ENCODE measurements at regions not wholly inside any gene's neighbourhood (a gene's known extent, or its start where the extent isn't known, plus 50 kb on each side); places are given as distances from the start of the nearest gene placed in this dataset.

DNA sequence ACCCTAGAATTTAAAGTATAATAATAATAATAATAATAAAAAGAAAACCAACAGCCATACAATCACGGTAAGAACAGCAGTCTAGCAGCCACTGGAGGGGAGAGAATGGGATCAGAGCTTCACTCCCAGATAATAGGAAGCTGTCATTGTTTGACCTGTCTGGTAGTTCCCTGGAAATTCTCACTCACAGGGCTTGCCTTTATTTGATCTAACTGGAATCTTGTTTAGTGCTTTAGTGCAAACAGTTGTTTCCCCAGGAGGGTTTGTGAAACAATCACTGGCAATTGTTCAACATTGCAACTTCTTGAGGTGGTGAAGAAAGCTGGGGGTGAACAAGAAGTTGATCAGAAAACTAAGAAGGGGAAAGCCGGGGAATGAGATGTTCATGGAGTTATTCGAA, 68.7 kb upstream of the PTCSC3 start:
- ChIA-PET POLR2A (no interaction called here), CTCF (no interaction called here)
- TF ChIP-seq CTBP1 (IDR thresholded peaks at IDR 0.05; ENCODE audit: borderline replicate concordance) (no peak), FOXA1 (IDR thresholded peaks at IDR 0.05) (no peak), LEF1 (IDR thresholded peaks at IDR 0.05; ENCODE audit: borderline replicate concordance) (no peak), BHLHE40 (IDR thresholded peaks at IDR 0.05; ENCODE audit: borderline replicate concordance) (no peak), SP1 (IDR thresholded peaks at IDR 0.05) (no peak), ARNT (IDR thresholded peaks at IDR 0.05) (no peak), FOXM1 (IDR thresholded peaks at IDR 0.05; ENCODE audit: borderline replicate concordance) (no peak), FOXK2 (IDR thresholded peaks at IDR 0.05) (no peak), L3MBTL2 (conservative IDR thresholded peaks at IDR 0.05) (no peak), NFRKB (IDR thresholded peaks at IDR 0.05) (no peak), TARDBP (IDR thresholded peaks at IDR 0.05) (no peak), HDGF (IDR thresholded peaks at IDR 0.05; ENCODE audit: borderline replicate concordance) (no peak)
- TF ChIP-seq, protein P1, sequence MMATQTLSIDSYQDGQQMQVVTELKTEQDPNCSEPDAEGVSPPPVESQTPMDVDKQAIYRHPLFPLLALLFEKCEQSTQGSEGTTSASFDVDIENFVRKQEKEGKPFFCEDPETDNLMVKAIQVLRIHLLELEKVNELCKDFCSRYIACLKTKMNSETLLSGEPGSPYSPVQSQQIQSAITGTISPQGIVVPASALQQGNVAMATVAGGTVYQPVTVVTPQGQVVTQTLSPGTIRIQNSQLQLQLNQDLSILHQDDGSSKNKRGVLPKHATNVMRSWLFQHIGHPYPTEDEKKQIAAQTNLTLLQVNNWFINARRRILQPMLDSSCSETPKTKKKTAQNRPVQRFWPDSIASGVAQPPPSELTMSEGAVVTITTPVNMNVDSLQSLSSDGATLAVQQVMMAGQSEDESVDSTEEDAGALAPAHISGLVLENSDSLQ (IDR thresholded peaks at IDR 0.05), result no peak
- no peak for DNase-seq (ENCODE audit: extremely low spot score)

DNA sequence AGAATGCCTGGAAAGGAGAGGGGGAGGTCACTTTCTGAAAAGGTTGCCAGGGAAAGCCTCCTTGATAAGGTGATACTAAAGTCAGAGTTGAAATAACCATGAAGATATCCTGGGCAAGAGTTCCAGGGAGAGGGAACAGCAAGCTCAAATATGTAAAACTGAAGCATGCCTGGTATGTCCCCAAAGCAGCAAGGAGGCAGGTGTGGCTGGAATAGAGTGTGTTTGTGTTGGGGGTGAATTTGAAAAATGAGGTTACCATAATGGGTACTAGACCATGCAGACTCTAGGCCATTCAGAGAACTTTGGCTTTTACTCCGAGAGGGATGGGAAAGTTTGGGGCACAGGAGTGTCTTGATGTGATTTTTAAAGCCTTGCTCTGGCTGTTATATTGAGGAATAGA, 66.7 kb upstream of the PTCSC3 start:
- no peak for DNase-seq (ENCODE audit: extremely low spot score)
- TF ChIP-seq FOXM1 (IDR thresholded peaks at IDR 0.05; ENCODE audit: borderline replicate concordance), result no peak
- no peak for TF ChIP-seq LEF1 (IDR thresholded peaks at IDR 0.05; ENCODE audit: borderline replicate concordance)
- no peak for TF ChIP-seq ARNT (IDR thresholded peaks at IDR 0.05)
- no peak for TF ChIP-seq CTBP1 (IDR thresholded peaks at IDR 0.05; ENCODE audit: borderline replicate concordance)
- TF ChIP-seq FOXK2 (IDR thresholded peaks at IDR 0.05), result no peak
- TF ChIP-seq ELF4 (IDR thresholded peaks at IDR 0.05), result no peak
- no peak for TF ChIP-seq SUZ12 (IDR thresholded peaks at IDR 0.05)
- TF ChIP-seq, protein P1 (IDR thresholded peaks at IDR 0.05), result no peak
- no peak for TF ChIP-seq L3MBTL2 (conservative IDR thresholded peaks at IDR 0.05)
- TF ChIP-seq ZNF384 (IDR thresholded peaks at IDR 0.05), result no peak
- no peak for TF ChIP-seq SP1 (IDR thresholded peaks at IDR 0.05)
- TF ChIP-seq BHLHE40 (IDR thresholded peaks at IDR 0.05; ENCODE audit: borderline replicate concordance), result no peak
- TF ChIP-seq FOXA1 (IDR thresholded peaks at IDR 0.05), result no peak
- no peak for TF ChIP-seq HDGF (IDR thresholded peaks at IDR 0.05; ENCODE audit: borderline replicate concordance)
- TF ChIP-seq TARDBP (IDR thresholded peaks at IDR 0.05), result no peak
- no peak for TF ChIP-seq NFRKB (IDR thresholded peaks at IDR 0.05)
- ChIA-PET CTCF (interaction anchor here (1.2 kb wide), 1 partner anchor 12 kb away, joined by 4 read pairs; no protein-coding TSS in a partner anchor), POLR2A (no interaction called here)

DNA sequence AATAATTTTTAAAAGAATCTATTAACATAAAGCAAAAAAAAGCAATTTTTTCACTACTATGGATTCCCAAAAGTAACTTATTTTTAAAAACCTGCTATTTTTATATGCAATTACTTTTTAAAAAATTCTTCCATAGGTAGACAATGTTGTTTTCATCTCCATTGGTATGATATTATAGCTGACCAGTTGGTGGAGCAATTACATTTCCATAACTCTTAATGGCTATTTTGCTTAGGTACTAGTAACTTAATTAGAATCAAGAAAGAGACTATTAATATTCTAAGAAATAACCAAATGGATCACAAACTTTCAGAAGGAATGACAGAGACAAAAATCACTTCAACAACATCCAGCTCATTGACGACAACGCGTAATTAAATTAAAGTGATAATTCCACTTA, 64.7 kb upstream of the PTCSC3 start:
- TF ChIP-seq LEF1 (IDR thresholded peaks at IDR 0.05; ENCODE audit: borderline replicate concordance) (no peak), FOXA1 (IDR thresholded peaks at IDR 0.05) (no peak), ZNF384 (IDR thresholded peaks at IDR 0.05) (no peak), SUZ12 (IDR thresholded peaks at IDR 0.05) (no peak), L3MBTL2 (conservative IDR thresholded peaks at IDR 0.05) (no peak), TARDBP (IDR thresholded peaks at IDR 0.05) (no peak), SP1 (IDR thresholded peaks at IDR 0.05) (no peak), HDGF (IDR thresholded peaks at IDR 0.05; ENCODE audit: borderline replicate concordance) (no peak), NFRKB (IDR thresholded peaks at IDR 0.05) (no peak), ELF4 (IDR thresholded peaks at IDR 0.05) (no peak), BHLHE40 (IDR thresholded peaks at IDR 0.05; ENCODE audit: borderline replicate concordance) (no peak)
- TF ChIP-seq, protein P1 (IDR thresholded peaks at IDR 0.05), result no peak
- POLR2A ChIA-PET, result no interaction called here
- no peak for DNase-seq (ENCODE audit: extremely low spot score)
- CTCF ChIA-PET, result interaction anchor here (1.2 kb wide), 1 partner anchor 13 kb away, joined by 4 read pairs; no protein-coding TSS in a partner anchor

DNA sequence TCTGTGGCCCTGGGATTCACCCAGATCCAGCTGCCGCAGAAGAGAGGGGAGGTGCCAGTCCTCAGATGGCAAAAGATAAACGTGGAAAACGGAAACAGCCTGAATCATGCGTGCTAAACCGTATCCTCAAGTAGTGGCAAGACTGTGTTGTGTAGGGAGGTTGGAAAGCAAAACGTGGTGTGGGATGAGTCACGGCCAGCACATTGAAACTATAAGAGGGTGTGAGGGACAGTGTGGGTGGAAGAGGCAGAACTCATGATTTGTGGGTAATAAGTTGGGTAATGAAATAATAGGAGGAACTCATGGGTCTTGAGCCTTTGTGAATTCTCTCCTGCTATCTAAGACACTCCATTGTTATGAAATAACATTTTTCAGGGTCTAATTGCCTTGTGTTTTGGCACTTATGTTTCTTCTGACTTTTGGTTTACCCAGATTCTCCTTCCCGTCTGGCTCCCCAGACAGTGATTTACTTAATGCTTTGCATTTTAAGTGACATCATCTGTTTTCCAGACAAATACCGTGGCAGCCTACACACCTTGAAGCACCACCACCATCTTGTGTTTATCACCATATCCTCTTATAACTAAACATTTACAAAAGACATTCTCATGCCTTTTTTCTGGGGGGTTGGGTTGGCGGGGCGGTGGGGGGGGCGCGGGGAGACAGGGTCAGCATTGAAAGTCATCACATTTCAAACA, 62.3 kb upstream of the PTCSC3 start:
- CTCF ChIA-PET, result no interaction called here
- TF ChIP-seq CTBP1 (IDR thresholded peaks at IDR 0.05; ENCODE audit: borderline replicate concordance) (no peak), FOXK2 (IDR thresholded peaks at IDR 0.05) (no peak), NFRKB (IDR thresholded peaks at IDR 0.05) (no peak), TARDBP (IDR thresholded peaks at IDR 0.05) (no peak), ELF4 (IDR thresholded peaks at IDR 0.05) (no peak), SP1 (IDR thresholded peaks at IDR 0.05) (no peak), LEF1 (IDR thresholded peaks at IDR 0.05; ENCODE audit: borderline replicate concordance) (no peak), ZNF384 (IDR thresholded peaks at IDR 0.05) (no peak), BHLHE40 (IDR thresholded peaks at IDR 0.05; ENCODE audit: borderline replicate concordance) (no peak), FOXM1 (IDR thresholded peaks at IDR 0.05; ENCODE audit: borderline replicate concordance) (no peak), HDGF (IDR thresholded peaks at IDR 0.05; ENCODE audit: borderline replicate concordance) (no peak)
- TF ChIP-seq, protein P1 (IDR thresholded peaks at IDR 0.05), result no peak
- no peak for DNase-seq (ENCODE audit: extremely low spot score)
- POLR2A ChIA-PET, result no interaction called here

DNA sequence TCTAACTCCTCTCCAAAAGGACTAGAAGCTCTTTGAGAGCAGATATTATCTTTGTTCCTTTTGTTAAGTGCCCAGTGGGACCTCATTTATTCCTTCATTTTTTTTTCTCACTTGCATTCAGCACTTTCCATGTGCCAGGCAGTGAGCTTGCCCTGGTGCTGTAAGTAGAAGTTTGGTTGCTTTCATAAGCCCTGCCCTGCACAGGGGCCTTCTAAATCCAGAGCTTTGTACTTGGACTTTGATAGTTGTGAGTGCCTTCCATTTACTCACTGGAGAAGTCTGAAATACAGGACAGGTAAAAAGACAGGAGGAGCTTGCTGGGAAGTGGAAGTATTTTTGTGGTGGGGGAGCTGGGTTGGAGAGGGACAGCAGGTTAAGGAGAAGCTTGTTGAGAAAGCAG, 56.7 kb upstream of the PTCSC3 start:
- TF ChIP-seq CTBP1 (IDR thresholded peaks at IDR 0.05; ENCODE audit: borderline replicate concordance), result no peak
- TF ChIP-seq L3MBTL2 (conservative IDR thresholded peaks at IDR 0.05), result no peak
- TF ChIP-seq, protein P1 (IDR thresholded peaks at IDR 0.05), result no peak
- no peak for TF ChIP-seq NFRKB (IDR thresholded peaks at IDR 0.05)
- TF ChIP-seq FOXA1 (IDR thresholded peaks at IDR 0.05), result no peak
- no peak for TF ChIP-seq TARDBP (IDR thresholded peaks at IDR 0.05)
- no peak for TF ChIP-seq HDGF (IDR thresholded peaks at IDR 0.05; ENCODE audit: borderline replicate concordance)
- TF ChIP-seq ELF4 (IDR thresholded peaks at IDR 0.05), result no peak
- no peak for TF ChIP-seq SUZ12 (IDR thresholded peaks at IDR 0.05)
- TF ChIP-seq FOXK2 (IDR thresholded peaks at IDR 0.05), result no peak
- TF ChIP-seq ARNT (IDR thresholded peaks at IDR 0.05), result no peak
- TF ChIP-seq SP1 (IDR thresholded peaks at IDR 0.05), result no peak
- TF ChIP-seq FOXM1 (IDR thresholded peaks at IDR 0.05; ENCODE audit: borderline replicate concordance), result no peak
- TF ChIP-seq LEF1 (IDR thresholded peaks at IDR 0.05; ENCODE audit: borderline replicate concordance), result no peak
- no peak for TF ChIP-seq ZNF384 (IDR thresholded peaks at IDR 0.05)
- no peak for TF ChIP-seq BHLHE40 (IDR thresholded peaks at IDR 0.05; ENCODE audit: borderline replicate concordance)
- ChIA-PET POLR2A (no interaction called here), CTCF (interaction anchor here (0.6 to 0.9 kb wide), 3 partner anchors 23 to 292 kb away, joined by 3 read pairs; no protein-coding TSS in a partner anchor)
- no peak for DNase-seq (ENCODE audit: extremely low spot score)

Data from HEK293T (cell line).